PFSK-1 (cell line): ENCODE measurements at regions not wholly inside any gene's neighbourhood (a gene's known extent, or its start where the extent isn't known, plus 50 kb on each side); places are given as distances from the start of the nearest gene placed in this dataset.

Source experiments
- TAF1 ChIP-seq: IDR thresholded peaks from 2 replicates; pipeline ENCODE4 v1.6.1; 2012; ENCODE audit warnings: low read length, control low read depth, borderline replicate concordance; ENCODE audit not compliant: insufficient read depth
- TF ChIP-seq, protein P1 (sequence below), 2 experiments: IDR thresholded peaks; 2 replicates each; pipeline versions ENCODE4 v1.6.1 to v1.8.0; 2011 to 2012; ENCODE audit warnings: low read depth in 2 of 2, low read length in 2 of 2, control low read depth in 1 of 2, inconsistent platforms in 1 of 2, mild to moderate bottlenecking in 1 of 2, moderate library complexity in 1 of 2; ENCODE audit not compliant: insufficient read depth in 1 of 2

DNA sequence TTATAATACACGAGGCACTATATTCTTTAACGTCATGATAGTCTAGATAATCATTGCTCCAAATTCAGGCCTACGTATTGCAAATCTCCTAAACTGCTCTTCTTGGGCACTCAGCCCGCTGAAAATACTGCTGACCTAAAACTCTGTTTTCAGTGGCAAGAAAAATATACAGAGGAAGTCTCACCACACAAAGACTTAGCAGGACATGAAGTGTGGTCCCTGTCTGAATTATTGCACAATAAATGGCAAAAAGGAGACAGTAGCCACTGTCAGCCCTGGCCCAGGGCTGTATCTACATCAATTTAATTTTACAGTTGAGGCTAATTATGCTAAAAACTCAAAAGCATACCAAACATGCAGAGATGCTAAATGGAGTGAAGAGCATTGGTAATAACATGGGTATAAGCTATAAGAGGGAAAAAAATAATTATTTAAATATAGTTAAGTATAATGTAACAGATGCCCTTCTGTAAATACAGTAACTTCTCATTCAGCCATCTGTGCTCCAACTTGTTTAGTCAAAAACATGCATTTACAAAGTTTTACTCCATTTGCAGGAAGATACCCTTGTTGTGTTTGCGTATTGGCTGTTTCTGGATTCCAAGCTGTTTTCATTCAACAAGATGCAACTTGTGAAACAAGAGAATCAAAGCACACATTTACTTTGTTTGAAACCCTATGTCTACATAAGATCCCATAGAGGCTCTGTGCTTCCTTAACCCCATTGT is 800.0 kb upstream of the LUZP2 start:
- TF ChIP-seq, protein P1, sequence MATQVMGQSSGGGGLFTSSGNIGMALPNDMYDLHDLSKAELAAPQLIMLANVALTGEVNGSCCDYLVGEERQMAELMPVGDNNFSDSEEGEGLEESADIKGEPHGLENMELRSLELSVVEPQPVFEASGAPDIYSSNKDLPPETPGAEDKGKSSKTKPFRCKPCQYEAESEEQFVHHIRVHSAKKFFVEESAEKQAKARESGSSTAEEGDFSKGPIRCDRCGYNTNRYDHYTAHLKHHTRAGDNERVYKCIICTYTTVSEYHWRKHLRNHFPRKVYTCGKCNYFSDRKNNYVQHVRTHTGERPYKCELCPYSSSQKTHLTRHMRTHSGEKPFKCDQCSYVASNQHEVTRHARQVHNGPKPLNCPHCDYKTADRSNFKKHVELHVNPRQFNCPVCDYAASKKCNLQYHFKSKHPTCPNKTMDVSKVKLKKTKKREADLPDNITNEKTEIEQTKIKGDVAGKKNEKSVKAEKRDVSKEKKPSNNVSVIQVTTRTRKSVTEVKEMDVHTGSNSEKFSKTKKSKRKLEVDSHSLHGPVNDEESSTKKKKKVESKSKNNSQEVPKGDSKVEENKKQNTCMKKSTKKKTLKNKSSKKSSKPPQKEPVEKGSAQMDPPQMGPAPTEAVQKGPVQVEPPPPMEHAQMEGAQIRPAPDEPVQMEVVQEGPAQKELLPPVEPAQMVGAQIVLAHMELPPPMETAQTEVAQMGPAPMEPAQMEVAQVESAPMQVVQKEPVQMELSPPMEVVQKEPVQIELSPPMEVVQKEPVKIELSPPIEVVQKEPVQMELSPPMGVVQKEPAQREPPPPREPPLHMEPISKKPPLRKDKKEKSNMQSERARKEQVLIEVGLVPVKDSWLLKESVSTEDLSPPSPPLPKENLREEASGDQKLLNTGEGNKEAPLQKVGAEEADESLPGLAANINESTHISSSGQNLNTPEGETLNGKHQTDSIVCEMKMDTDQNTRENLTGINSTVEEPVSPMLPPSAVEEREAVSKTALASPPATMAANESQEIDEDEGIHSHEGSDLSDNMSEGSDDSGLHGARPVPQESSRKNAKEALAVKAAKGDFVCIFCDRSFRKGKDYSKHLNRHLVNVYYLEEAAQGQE (IDR thresholded peaks at IDR 0.05; ENCODE audit: insufficient read depth in 1 of 2, low read depth in 2 of 2, low read length in 2 of 2): no peak
- TF ChIP-seq TAF1: no peak
